Endothelial cell of umbilical vein (primary cell): ENCODE measurements at regions not wholly inside any gene's neighbourhood (a gene's known extent, or its start where the extent isn't known, plus 50 kb on each side); places are given as distances from the start of the nearest gene placed in this dataset.

Experiments used
- POLR2A ChIP-seq: IDR thresholded peaks from 2 replicates; pipeline ENCODE4 v1.6.1; 2012; ENCODE audit warnings: low read depth, mild to moderate bottlenecking, control low read depth, low read length
- POLR2AphosphoS5 ChIP-seq: IDR thresholded peaks from 2 replicates; pipeline ENCODE4 v1.6.1; 2012; ENCODE audit warnings: low read depth, mild to moderate bottlenecking, control low read depth, low read length, moderate library complexity; ENCODE audit not compliant: insufficient read depth
- TF ChIP-seq, protein P1 (sequence below), 2 donors: IDR thresholded peaks; 1 replicate in 1 of 2; 2 replicates in 1 of 2; pipeline ENCODE4 v1.5.1; 2011; ENCODE audit warnings: low read length in 2 of 2, mild to moderate bottlenecking in 2 of 2, moderate library complexity in 2 of 2, control low read depth in 1 of 2, inconsistent platforms in 1 of 2, low read depth in 1 of 2; ENCODE audit not compliant: insufficient read depth in 1 of 2; ENCODE audit errors: extremely low read depth in 1 of 2
- TF ChIP-seq, protein P2 (sequence below): IDR thresholded peaks from 2 replicates; pipeline ENCODE4 v1.6.1; 2011; ENCODE audit not compliant: insufficient read depth, insufficient read length

DNA sequence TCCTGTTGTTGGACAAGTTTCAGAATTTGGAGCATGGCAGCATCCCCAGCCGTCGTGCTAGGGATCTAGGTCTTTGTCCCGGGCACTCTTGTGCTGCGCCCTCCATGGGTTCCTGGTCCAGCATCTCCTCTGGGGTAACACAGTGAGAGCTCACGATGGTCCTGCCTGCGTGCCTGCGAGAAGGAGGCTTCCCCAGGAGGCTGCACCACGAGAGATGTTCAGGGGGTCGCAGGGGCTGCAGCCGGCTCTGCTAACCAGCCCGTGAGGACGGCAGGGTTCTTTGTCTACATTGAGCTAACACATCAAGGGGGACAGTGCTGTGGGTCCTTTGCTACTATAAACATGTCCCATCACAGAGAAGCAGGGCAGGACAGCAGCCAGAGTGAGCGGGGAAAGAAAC is 103.9 kb upstream of the SOX1 start:
- TF ChIP-seq POLR2A (no peak), POLR2AphosphoS5 (no peak)
- TF ChIP-seq, protein P1, sequence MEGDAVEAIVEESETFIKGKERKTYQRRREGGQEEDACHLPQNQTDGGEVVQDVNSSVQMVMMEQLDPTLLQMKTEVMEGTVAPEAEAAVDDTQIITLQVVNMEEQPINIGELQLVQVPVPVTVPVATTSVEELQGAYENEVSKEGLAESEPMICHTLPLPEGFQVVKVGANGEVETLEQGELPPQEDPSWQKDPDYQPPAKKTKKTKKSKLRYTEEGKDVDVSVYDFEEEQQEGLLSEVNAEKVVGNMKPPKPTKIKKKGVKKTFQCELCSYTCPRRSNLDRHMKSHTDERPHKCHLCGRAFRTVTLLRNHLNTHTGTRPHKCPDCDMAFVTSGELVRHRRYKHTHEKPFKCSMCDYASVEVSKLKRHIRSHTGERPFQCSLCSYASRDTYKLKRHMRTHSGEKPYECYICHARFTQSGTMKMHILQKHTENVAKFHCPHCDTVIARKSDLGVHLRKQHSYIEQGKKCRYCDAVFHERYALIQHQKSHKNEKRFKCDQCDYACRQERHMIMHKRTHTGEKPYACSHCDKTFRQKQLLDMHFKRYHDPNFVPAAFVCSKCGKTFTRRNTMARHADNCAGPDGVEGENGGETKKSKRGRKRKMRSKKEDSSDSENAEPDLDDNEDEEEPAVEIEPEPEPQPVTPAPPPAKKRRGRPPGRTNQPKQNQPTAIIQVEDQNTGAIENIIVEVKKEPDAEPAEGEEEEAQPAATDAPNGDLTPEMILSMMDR (IDR thresholded peaks at IDR 0.05; ENCODE audit: extremely low read depth in 1 of 2, insufficient read depth in 1 of 2, low read depth in 1 of 2, low read length in 2 of 2): no peak
- TF ChIP-seq, protein P2, sequence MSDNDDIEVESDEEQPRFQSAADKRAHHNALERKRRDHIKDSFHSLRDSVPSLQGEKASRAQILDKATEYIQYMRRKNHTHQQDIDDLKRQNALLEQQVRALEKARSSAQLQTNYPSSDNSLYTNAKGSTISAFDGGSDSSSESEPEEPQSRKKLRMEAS: no peak
